SU-DHL-6 (cell line): ENCODE measurements at regions not wholly inside any gene's neighbourhood (a gene's known extent, or its start where the extent isn't known, plus 50 kb on each side); places are given as distances from the start of the nearest gene placed in this dataset.

Experiments used
- H2AFZ ChIP-seq: fragments of 200-600 bp; sonication (generic); 2 replicates; pipeline ENCODE4 v1.6.1; 2014; ENCODE audit warnings: low read depth, mild to moderate bottlenecking, moderate library complexity, mixed read lengths, antibody characterized with exemption, low read length; ENCODE audit not compliant: severe bottlenecking
- H3F3A ChIP-seq: fragments of 200-600 bp; shearing (Covaris generic); 2 replicates; pipeline ENCODE4 v1.6.0; 2016; ENCODE audit warnings: antibody characterized with exemption, mild to moderate bottlenecking; ENCODE audit not compliant: insufficient read depth
- H3K27ac ChIP-seq: fragments of 200-600 bp; sonication (generic); 2 replicates; pipeline ENCODE4 v1.5.1; 2016; ENCODE audit warnings: low read depth, mild to moderate bottlenecking, low read length, moderate library complexity, mixed read lengths
- H3K27me3 ChIP-seq: fragments of 200-600 bp; sonication (generic), shearing (Covaris generic); 2 replicates; pipeline ENCODE4 v1.6.0; 2014; ENCODE audit warnings: mild to moderate bottlenecking, low read length
- H3K36me3 ChIP-seq: fragments of 200-600 bp; sonication (generic); 2 replicates; pipeline ENCODE4 v1.6.1; 2014; ENCODE audit warnings: mild to moderate bottlenecking, low read length, mixed read lengths
- H3K4me2 ChIP-seq: fragments of 300-600, 200-600 bp; shearing (Covaris generic), sonication (generic); 2 replicates; pipeline ENCODE4 v1.6.0; 2014; ENCODE audit warnings: low read length, low read depth, mild to moderate bottlenecking; ENCODE audit not compliant: poor library complexity, severe bottlenecking
- H3K4me3 ChIP-seq: fragments of 200-600 bp; sonication (generic); 2 replicates; pipeline ENCODE4 v1.5.1; 2014; ENCODE audit warnings: antibody characterized with exemption, low read length, mild to moderate bottlenecking, mixed read lengths; ENCODE audit not compliant: insufficient read depth, poor library complexity, severe bottlenecking
- H3K79me2 ChIP-seq: fragments of 200-600 bp; sonication (generic); 2 replicates; pipeline ENCODE4 v1.6.1; 2014; ENCODE audit warnings: mild to moderate bottlenecking, low read length, moderate library complexity; ENCODE audit not compliant: insufficient read depth
- H3K9ac ChIP-seq: fragments of 200-600 bp; sonication (generic); 2 replicates; pipeline ENCODE4 v1.7.0; 2014; ENCODE audit warnings: mild to moderate bottlenecking, low read length
- H3K9me2 ChIP-seq: fragments of 200-600 bp; sonication (generic); replicated peaks from 2 replicates; pipeline ENCODE4 v1.6.1; 2014; ENCODE audit warnings: low read length; ENCODE audit not compliant: insufficient read depth
- H3K9me3 ChIP-seq: fragments of 200-600 bp; sonication (generic); 2 replicates; pipeline ENCODE4 v1.6.1; 2014; ENCODE audit warnings: low read length, mixed read lengths; ENCODE audit not compliant: insufficient read depth
- H4K20me1 ChIP-seq: fragments of 200-600 bp; sonication (generic); 2 replicates; pipeline ENCODE4 v1.6.1; 2014; ENCODE audit warnings: low read depth, mild to moderate bottlenecking, antibody characterized with exemption, low read length, moderate library complexity, mixed read lengths
- CTCF ChIP-seq: fragments of 200-600 bp; sonication (generic); IDR thresholded peaks from one replicate; pipeline ENCODE4 v1.5.1; 2017; ENCODE audit warnings: antibody characterized with exemption, mild to moderate bottlenecking, low read length, moderate library complexity; ENCODE audit not compliant: insufficient read depth, poor library complexity, severe bottlenecking
- EZH2phosphoT487 ChIP-seq: fragments of 200-600 bp; sonication (generic), shearing (Covaris generic); conservative IDR thresholded peaks from 2 replicates; pipeline ENCODE4 v1.6.1; 2018; ENCODE audit warnings: mild to moderate bottlenecking, antibody characterized with exemption, low read length, moderate library complexity, mixed read lengths

DNA sequence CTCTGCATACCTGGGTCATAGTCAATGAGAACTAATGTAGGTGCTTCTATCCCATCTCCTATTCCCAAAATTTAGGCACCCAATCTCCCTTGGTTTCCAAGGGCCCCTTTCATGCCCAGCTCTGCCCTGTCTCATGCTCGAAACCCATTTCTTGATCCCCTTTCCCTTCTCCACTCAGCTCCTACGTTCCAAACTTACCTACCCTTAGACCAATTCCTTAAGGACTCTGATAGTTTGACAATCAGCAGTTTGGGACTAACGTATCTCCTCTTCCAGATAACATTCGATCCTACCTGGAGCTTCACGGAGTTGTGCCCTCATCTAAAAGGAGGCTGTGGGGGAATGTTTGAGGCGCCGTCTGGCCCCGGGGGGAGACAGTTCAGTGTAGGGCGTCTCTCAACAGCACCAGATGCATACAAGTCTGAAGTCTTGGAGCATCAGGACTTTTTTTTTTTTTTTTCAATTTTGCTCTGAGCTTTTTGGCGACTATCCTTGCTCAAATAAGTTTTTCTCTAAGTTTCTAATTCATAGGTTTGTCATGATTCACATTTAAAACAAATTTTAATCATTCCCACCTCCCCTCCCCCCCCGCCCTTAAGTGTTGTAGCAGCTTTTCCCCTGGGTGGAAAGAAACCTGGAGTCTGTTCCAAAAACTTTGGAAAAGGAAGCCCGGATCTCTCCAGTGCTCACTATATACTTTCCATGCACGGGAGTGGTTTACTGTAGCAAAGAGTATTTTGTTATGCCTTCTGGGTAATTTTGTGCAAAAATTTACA is 141.2 kb upstream of the LGALSL start:
- H3F3A ChIP-seq, result no peaks in the 10 kb centered on the region
- H3K36me3 ChIP-seq, result no peaks in the 10 kb centered on the region
- no peak overlapping the region for H3K9ac ChIP-seq
- no peaks in the 10 kb centered on the region for H3K27me3 ChIP-seq
- H3K9me2 ChIP-seq, result no peaks in the 10 kb centered on the region
- TF ChIP-seq CTCF, result no peak
- H4K20me1 ChIP-seq, result no peaks in the 10 kb centered on the region
- no peaks in the 10 kb centered on the region for H3K79me2 ChIP-seq
- H3K27ac ChIP-seq, result no peak overlapping the region
- H3K4me3 ChIP-seq, result no peak overlapping the region
- H3K9me3 ChIP-seq, result no peaks in the 10 kb centered on the region
- H2AFZ ChIP-seq, result no peak overlapping the region
- H3K4me2 ChIP-seq, result no peak overlapping the region

DNA sequence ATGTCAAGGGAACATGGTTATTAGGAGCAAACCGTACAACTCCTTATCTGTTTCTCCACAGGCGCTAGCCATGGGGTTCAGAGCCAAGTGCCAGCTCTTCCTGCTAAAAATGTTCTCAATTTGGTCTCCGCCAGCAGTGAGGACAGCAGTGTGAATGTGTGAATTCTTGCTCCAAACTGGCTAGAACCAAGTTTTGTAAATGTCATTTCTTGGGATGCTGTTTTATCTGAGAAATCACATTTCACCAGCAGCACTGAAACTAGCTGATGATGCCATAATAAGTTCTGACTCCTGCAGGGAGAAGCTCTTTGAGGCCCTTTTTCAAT is 140.6 kb upstream of the LGALSL start:
- Histone ChIP-seq H3K4me3 (no peak overlapping the region), H4K20me1 (no peaks in the 10 kb centered on the region), H3K79me2 (no peaks in the 10 kb centered on the region)

DNA sequence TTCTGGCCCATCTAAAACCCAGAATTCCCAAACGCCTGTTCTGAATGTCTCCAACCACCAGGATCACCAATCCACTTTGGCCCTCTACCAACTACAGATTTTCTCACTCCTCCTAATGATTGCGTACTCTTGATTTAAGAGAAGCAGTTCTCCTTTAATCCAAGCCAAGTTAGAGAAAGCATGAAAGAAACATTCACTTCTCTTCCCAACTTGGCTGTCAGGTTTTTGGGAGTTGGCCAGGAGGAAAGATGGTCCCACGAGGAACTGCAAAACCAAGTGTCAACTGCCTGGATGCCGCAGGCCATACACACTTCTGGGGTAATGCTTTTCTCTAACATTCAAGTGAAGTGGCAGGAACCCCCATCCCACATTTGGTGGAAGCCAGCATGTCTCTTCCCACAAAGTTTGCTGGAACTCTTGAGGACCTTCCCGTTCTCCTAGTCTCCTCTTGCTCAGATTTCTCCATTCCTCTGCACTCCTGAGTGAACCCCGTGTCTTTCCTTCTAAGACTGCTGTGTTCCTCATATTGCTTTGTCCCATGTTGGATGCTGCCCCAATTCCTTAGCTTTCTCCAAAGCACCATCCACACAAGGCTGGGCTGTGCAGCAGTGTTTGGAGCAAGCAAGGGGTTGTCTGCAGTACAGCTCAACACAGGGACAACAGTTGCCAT is 138.5 kb upstream of the LGALSL start:
- no peaks in the 10 kb centered on the region for H3K9me3 ChIP-seq
- H3K27ac ChIP-seq, result no peak overlapping the region
- no peaks in the 10 kb centered on the region for H3F3A ChIP-seq
- H3K4me2 ChIP-seq, result no peak overlapping the region
- H2AFZ ChIP-seq, result no peak overlapping the region
- no peak overlapping the region for H3K9ac ChIP-seq
- H3K4me3 ChIP-seq, result no peak overlapping the region
- H3K36me3 ChIP-seq, result no peaks in the 10 kb centered on the region
- H3K27me3 ChIP-seq, result no peaks in the 10 kb centered on the region
- no peaks in the 10 kb centered on the region for H3K9me2 ChIP-seq
- TF ChIP-seq EZH2phosphoT487 (no peak), CTCF (no peak)
- H4K20me1 ChIP-seq, result no peaks in the 10 kb centered on the region
- H3K79me2 ChIP-seq, result no peaks in the 10 kb centered on the region

More for the DNA sequence above, 140.6 kb upstream of the LGALSL start:
- no peaks in the 10 kb centered on the region for H3K36me3 ChIP-seq
- no peak overlapping the region for H3K9ac ChIP-seq
- no peaks in the 10 kb centered on the region for H3K27me3 ChIP-seq
- no peak for TF ChIP-seq CTCF
- TF ChIP-seq EZH2phosphoT487, result no peak
- H3K4me2 ChIP-seq, result no peak overlapping the region
- H2AFZ ChIP-seq, result no peak overlapping the region
- H3K27ac ChIP-seq, result no peak overlapping the region
- H3K9me3 ChIP-seq, result no peaks in the 10 kb centered on the region
- H3K9me2 ChIP-seq, result no peaks in the 10 kb centered on the region
- no peaks in the 10 kb centered on the region for H3F3A ChIP-seq
